ENCODE measurements at regions not wholly inside any gene's neighbourhood (a gene's known extent, or its start where the extent isn't known, plus 50 kb on each side); places are given as distances from the start of the nearest gene placed in this dataset.
A peak's percentile ranks its signal among the peaks of the same experiment; 100 is the strongest.

DNA sequence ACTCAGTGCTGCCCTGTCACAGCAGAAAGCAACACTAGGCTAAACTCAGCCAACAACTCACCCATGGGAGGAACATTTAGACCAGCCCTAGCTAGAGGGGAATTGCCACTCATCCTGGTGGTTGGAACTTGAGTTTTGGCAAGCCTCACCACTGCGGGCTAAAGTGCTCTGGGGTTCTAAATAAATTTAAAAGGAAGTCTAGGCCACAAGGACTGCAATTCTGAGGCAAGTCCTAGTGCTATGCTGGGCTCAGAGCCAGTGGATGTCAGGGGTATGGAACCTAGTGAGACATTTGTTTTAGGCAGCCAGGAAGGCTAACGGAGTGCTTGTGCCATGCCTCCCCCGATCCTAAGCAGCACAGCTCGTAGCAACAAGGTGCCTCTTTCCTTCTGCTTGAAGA is 78.0 kb downstream of the RGS13 start:
- Histone ChIP-seq H3K9me3 (no peaks in the 10 kb centered on the region), H3K4me1 (ENCODE audit: low read depth) (no peaks in the 10 kb centered on the region), H3K36me3 (ENCODE audit: low read depth) (no peaks in the 10 kb centered on the region), H3K4me3 (no peak overlapping the region)
- DNase-seq (no peak), ATAC-seq (no peak)
- intact Hi-C loops (cut with DNase I, micrococcal nuclease), result no loop called here
- TF ChIP-seq, protein P1, sequence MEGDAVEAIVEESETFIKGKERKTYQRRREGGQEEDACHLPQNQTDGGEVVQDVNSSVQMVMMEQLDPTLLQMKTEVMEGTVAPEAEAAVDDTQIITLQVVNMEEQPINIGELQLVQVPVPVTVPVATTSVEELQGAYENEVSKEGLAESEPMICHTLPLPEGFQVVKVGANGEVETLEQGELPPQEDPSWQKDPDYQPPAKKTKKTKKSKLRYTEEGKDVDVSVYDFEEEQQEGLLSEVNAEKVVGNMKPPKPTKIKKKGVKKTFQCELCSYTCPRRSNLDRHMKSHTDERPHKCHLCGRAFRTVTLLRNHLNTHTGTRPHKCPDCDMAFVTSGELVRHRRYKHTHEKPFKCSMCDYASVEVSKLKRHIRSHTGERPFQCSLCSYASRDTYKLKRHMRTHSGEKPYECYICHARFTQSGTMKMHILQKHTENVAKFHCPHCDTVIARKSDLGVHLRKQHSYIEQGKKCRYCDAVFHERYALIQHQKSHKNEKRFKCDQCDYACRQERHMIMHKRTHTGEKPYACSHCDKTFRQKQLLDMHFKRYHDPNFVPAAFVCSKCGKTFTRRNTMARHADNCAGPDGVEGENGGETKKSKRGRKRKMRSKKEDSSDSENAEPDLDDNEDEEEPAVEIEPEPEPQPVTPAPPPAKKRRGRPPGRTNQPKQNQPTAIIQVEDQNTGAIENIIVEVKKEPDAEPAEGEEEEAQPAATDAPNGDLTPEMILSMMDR (IDR thresholded peaks at IDR 0.05), result no peak

DNA sequence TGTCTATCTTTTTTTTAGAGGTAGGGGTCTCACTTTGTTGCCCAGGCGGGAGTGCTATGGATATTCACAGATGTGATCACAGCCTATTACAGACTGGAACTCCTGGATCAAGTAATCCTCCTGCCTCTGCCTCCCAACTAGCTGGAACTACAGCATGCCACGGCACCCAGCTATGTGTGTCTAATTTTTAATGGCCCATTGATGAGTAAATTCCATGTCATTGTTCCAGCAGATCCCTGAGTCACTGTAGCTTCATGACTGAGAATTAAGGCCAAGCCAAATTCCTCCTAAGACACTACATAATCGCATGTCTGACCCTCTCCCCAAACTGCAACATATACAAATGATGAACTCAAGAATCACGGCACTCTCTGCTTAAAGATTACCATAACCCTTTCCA is 84.2 kb upstream of the RGS2 start:
- no peak for ATAC-seq
- intact Hi-C loops (cut with DNase I, micrococcal nuclease), result no loop called here
- Histone ChIP-seq H3K4me3 (no peak overlapping the region), H3K36me3 (ENCODE audit: low read depth) (no peaks in the 10 kb centered on the region), H3K9me3 (peaks cover 2% of the 10 kb centered on the region), H3K4me1 (ENCODE audit: low read depth) (no peaks in the 10 kb centered on the region)
- TF ChIP-seq, protein P1 (IDR thresholded peaks at IDR 0.05), result no peak
- no peak for DNase-seq

DNA sequence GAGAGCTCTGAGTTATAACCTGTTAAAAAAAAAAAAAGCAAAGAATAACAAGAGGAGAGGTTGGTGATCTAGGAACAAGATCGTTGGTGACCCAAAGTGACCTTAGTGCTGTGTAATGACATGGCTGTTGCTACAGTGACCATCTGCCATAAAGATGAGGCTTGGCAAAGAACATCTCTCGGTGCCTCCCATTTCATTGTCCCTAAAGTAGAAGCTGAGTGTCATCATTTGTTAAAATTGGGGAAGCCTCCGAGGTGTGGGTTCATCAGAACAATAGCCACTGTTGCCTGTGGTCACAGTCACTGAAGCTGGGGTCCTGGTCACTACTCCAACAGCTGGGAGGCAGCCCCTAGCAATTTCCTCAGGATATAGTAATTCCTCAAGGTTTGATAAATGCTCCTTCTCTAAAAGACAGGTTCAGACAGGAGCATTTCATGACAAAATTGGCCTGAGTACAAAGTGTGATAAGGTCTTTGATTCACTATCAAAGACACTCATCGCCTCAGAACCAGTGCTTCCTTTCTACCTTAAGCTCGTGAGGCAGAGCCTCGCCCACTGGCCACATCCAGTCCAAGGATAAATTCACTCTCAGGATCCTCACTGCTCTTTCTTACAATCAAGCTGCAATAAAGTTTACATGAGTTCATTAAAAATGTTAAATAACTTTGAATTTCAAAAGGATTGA is 81.9 kb upstream of the RGS2 start:
- no peak for DNase-seq
- intact Hi-C loops (cut with DNase I, micrococcal nuclease), result no loop called here
- TF ChIP-seq, protein P1 (IDR thresholded peaks at IDR 0.05), result no peak

DNA sequence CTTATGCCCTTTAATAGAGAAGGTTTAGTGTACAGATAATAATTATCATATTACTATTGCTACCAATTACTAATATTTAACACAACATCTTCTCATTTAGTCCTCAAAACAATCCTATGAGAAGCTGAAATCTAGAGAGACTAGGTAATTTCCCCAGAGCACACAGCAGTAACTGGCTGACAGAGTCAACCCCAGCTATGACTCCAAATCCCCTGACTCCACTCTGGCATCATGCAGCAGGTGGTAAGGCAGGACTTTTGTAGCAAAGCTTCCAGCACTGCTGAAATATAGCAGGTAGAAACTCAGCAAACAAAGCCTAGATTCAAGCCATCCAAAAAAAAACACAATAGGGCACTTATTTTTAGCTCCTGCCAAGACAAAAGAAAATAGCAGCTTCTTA is 79.3 kb upstream of the RGS2 start:
- no peaks in the 10 kb centered on the region for H3K4me1 ChIP-seq (ENCODE audit: low read depth)
- no peaks in the 10 kb centered on the region for H3K36me3 ChIP-seq (ENCODE audit: low read depth)
- H3K9me3 ChIP-seq, result no peaks in the 10 kb centered on the region
- TF ChIP-seq, protein P1 (IDR thresholded peaks at IDR 0.05), result no peak
- no peak for DNase-seq
- intact Hi-C loops (cut with DNase I, micrococcal nuclease), result no loop called here
- ATAC-seq, result no peak
- no peak overlapping the region for H3K4me3 ChIP-seq

More for the DNA sequence above, 81.9 kb upstream of the RGS2 start:
- ATAC-seq, result no peak
- Histone ChIP-seq H3K36me3 (ENCODE audit: low read depth) (no peaks in the 10 kb centered on the region), H3K4me3 (no peak overlapping the region), H3K9me3 (no peaks in the 10 kb centered on the region), H3K4me1 (ENCODE audit: low read depth) (no peaks in the 10 kb centered on the region)

DNA sequence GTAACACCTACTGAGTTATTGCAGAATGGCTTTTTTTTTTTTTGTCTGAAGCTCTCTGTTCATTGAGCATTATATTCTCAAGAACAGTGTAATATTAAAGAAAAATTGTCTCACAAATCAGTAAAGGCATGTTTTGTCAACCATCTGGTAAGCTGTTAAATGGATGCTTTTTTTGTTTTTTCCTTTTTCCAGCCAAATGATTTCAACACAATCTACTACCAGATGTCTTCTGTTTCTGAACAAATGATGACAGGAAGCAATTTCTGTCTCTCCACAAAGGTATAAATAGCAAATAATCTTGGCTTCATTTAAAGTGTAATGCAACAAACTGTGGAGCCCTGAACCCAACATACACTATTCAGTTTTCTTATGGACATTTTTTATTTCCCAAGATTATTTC is 78.6 kb upstream of the RGS2 start:
- intact Hi-C loops (cut with DNase I, micrococcal nuclease), result no loop called here
- Histone ChIP-seq H3K9me3 (no peaks in the 10 kb centered on the region), H3K36me3 (ENCODE audit: low read depth) (no peaks in the 10 kb centered on the region), H3K4me3 (no peak overlapping the region), H3K4me1 (ENCODE audit: low read depth) (no peaks in the 10 kb centered on the region)
- DNase-seq (no peak), ATAC-seq (no peak)
- TF ChIP-seq, protein P1 (IDR thresholded peaks at IDR 0.05), result no peak

DNA sequence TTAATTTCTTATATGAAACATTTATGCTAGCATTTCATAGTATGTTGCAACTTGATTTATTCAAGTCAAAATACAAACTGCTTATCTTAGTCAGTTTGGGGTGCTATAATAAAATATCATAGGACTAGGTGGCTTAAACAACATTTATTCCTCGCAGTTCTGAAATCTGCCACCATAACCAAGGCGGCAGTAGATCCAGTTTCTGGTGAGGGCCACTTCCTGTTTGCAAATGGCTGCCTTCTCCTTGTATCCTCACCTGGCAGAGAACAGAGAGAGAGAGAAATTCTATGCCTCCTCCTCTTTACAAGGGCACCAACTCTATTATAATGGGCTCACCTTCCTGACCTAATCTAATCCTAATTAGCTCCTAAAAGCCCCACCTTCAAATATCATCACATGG is 76.1 kb upstream of the RGS2 start:
- no peaks in the 10 kb centered on the region for H3K36me3 ChIP-seq (ENCODE audit: low read depth)
- no peaks in the 10 kb centered on the region for H3K4me1 ChIP-seq (ENCODE audit: low read depth)
- DNase-seq (no peak), ATAC-seq (peak; percentile 23)
- TF ChIP-seq, protein P1 (IDR thresholded peaks at IDR 0.05), result no peak
- no peaks in the 10 kb centered on the region for H3K9me3 ChIP-seq
- intact Hi-C loops (cut with DNase I, micrococcal nuclease), result no loop called here
- no peak overlapping the region for H3K4me3 ChIP-seq

Measured in mucosa of descending colon (tissue), 3 donors.